GM23248 (cell line): ENCODE measurements at regions not wholly inside any gene's neighbourhood (a gene's known extent, or its start where the extent isn't known, plus 50 kb on each side); places are given as distances from the start of the nearest gene placed in this dataset.

ENCODE experiments used
- DNase-seq: peaks from one replicate; pipeline ENCODE4 v3.0.0-alpha.2; 2015
- H2AFZ ChIP-seq: fragments of 200-600 bp; sonication (generic); 2 replicates; pipeline ENCODE4 v1.6.1; 2016; ENCODE audit warnings: antibody characterized with exemption
- H3F3A ChIP-seq: fragments of 200-600 bp; sonication (generic); 2 replicates; pipeline ENCODE4 v1.6.1; 2016; ENCODE audit warnings: mild to moderate bottlenecking, antibody characterized with exemption, mixed run types; ENCODE audit not compliant: insufficient read depth
- H3K27ac ChIP-seq: fragments of 200-600 bp; sonication (generic); 2 replicates; pipeline ENCODE4 v1.5.1; 2016; ENCODE audit warnings: mild to moderate bottlenecking
- H3K27me3 ChIP-seq: fragments of 200-600 bp; sonication (generic); replicated peaks from 2 replicates; pipeline ENCODE4 v1.6.1; 2016; ENCODE audit warnings: mild to moderate bottlenecking; ENCODE audit not compliant: insufficient read depth
- H3K36me3 ChIP-seq: fragments of 200-600 bp; sonication (generic); 2 replicates; pipeline ENCODE4 v1.6.1; 2016; ENCODE audit warnings: low read depth, mild to moderate bottlenecking
- H3K4me1 ChIP-seq: fragments of 200-600 bp; sonication (generic); 2 replicates; pipeline ENCODE4 v1.6.1; 2016; ENCODE audit warnings: mild to moderate bottlenecking; ENCODE audit not compliant: insufficient read depth
- H3K4me2 ChIP-seq: fragments of 200-600 bp; sonication (generic); one replicate; pipeline ENCODE4 v1.6.1; 2016; ENCODE audit warnings: mild to moderate bottlenecking; ENCODE audit not compliant: unreplicated experiment
- H3K4me3 ChIP-seq: fragments of 200-600 bp; sonication (generic); 2 replicates; pipeline ENCODE4 v1.5.1; 2016; ENCODE audit warnings: mild to moderate bottlenecking
- H3K79me2 ChIP-seq: fragments of 200-600 bp; sonication (generic); 2 replicates; pipeline ENCODE4 v1.6.1; 2016; ENCODE audit warnings: mild to moderate bottlenecking; ENCODE audit not compliant: insufficient read depth
- H3K9ac ChIP-seq: fragments of 200-600 bp; sonication (generic); 2 replicates; pipeline ENCODE4 v1.6.1; 2016; ENCODE audit warnings: mild to moderate bottlenecking
- H3K9me2 ChIP-seq: fragments of 200-600 bp; sonication (generic); 2 replicates; pipeline ENCODE4 v1.6.1; 2016; ENCODE audit warnings: mixed run types, mild to moderate bottlenecking, moderate library complexity; ENCODE audit not compliant: insufficient read depth
- H3K9me3 ChIP-seq: fragments of 200-600 bp; sonication (generic); one replicate; pipeline ENCODE4 v1.6.1; 2017; ENCODE audit warnings: low read depth
- H4K20me1 ChIP-seq: fragments of 200-600 bp; sonication (generic); 2 replicates; pipeline ENCODE4 v1.6.0; 2016; ENCODE audit not compliant: insufficient read depth
- EZH2 ChIP-seq: fragments of 200-600 bp; sonication (generic); IDR thresholded peaks from 2 replicates; pipeline ENCODE4 v1.6.1; 2018; ENCODE audit warnings: antibody characterized with exemption, mild to moderate bottlenecking; ENCODE audit not compliant: insufficient read depth, poor library complexity, severe bottlenecking
- EZH2phosphoT487 ChIP-seq: fragments of 200-600 bp; sonication (generic); IDR thresholded peaks from 2 replicates; pipeline ENCODE4 v1.6.1; 2018; ENCODE audit warnings: antibody characterized with exemption, moderate library complexity, mild to moderate bottlenecking, low read depth; ENCODE audit not compliant: insufficient read depth
- WGBS, 2 experiments: methylation state at CpG; one replicate each; pipeline ENCODE4 v1.1.6; 2015 to 2017; ENCODE audit warnings: low lambda C conversion rate in 2 of 2, low coverage in 1 of 2; ENCODE audit errors: missing lambda C conversion rate in 2 of 2; 5-methylcytosine and 5-hydroxymethylcytosine counted together
- in situ Hi-C: fragments of 300-500 bp; cut with MboI; formaldehyde crosslinking; loops from 2 replicates; pipeline ENCODE4 v1.15.0; 2020

- Histone ChIP-seq H3K4me2 (no peak overlapping the region), H3K4me3 (no peak overlapping the region), H3F3A (0 out of 2 replicates have a peak, but pooled peaks cover 4% of the 10 kb centered on the region), H3K36me3 (no peaks in the 10 kb centered on the region), H3K27me3 (no peaks in the 10 kb centered on the region), H2AFZ (no peak overlapping the region), H3K9ac (no peak overlapping the region), H4K20me1 (no peaks in the 10 kb centered on the region), H3K9me2 (no peaks in the 10 kb centered on the region), H3K27ac (0 out of 2 replicates have a peak overlapping the region, but pooled peaks have one; percentile 6), H3K79me2 (no peaks in the 10 kb centered on the region), H3K4me1 (peaks cover 18% of the 10 kb centered on the region), H3K9me3 (no peaks in the 10 kb centered on the region)
- in situ Hi-C loops: no loop called here
- DNase-seq: no peak
- 25 to 30% methylated on average over 3 of the region's 3 CpGs for WGBS, 2 experiments
- TF ChIP-seq EZH2phosphoT487 (no peak), EZH2 (no peak)
Observed at GRCh38 chr6:71720705-71721104, 165.6 kb upstream of the RIMS1 start.

GRCh38 chr6:71721642-71722041 lies 164.7 kb upstream of the RIMS1 start:
- Histone ChIP-seq H3K9ac (no peak overlapping the region), H4K20me1 (no peaks in the 10 kb centered on the region), H3K9me3 (no peaks in the 10 kb centered on the region), H3K9me2 (no peaks in the 10 kb centered on the region), H3F3A (0 out of 2 replicates have a peak, but pooled peaks cover 4% of the 10 kb centered on the region), H2AFZ (no peak overlapping the region), H3K36me3 (no peaks in the 10 kb centered on the region), H3K27me3 (no peaks in the 10 kb centered on the region), H3K4me2 (peak overlapping the region; percentile 1), H3K4me3 (no peak overlapping the region), H3K27ac (0 out of 2 replicates have a peak overlapping the region, but pooled peaks have one; percentile 6), H3K4me1 (peaks cover 18% of the 10 kb centered on the region), H3K79me2 (no peaks in the 10 kb centered on the region)
- WGBS, 2 experiments: 42 to 44% methylated on average over 1 of the region's 1 CpG
- in situ Hi-C loops: no loop called here
- peak; percentile 59 for DNase-seq
- TF ChIP-seq EZH2phosphoT487 (no peak), EZH2 (no peak)

DNA sequence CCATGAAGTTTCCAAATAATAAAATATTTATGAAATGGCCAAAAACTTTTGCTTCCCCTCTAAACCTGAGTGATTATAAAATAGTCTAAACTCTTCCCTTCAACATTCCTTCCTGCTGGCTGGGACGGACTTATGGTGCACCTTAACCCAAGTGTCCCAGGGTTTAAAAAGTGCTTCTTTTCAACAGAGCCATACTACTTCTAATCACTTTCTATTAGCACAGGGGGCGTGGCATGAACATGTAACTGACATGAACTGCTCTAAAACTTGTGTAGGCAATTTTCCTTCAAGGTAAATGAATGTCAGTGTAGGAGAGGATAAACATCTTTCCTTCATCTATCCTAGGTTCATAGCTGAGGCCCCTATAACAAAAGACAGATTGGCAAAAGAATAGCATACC lies 163.6 kb upstream of the RIMS1 start:
- 0 out of 2 replicates have a peak, but pooled peaks cover 4% of the 10 kb centered on the region for H3F3A ChIP-seq
- no peak overlapping the region for H3K9ac ChIP-seq
- no peaks in the 10 kb centered on the region for H3K9me2 ChIP-seq
- no peaks in the 10 kb centered on the region for H3K79me2 ChIP-seq
- no peak overlapping the region for H3K4me2 ChIP-seq
- in situ Hi-C loops: no loop called here
- H3K9me3 ChIP-seq: no peaks in the 10 kb centered on the region
- H4K20me1 ChIP-seq: no peaks in the 10 kb centered on the region
- H3K27me3 ChIP-seq: no peaks in the 10 kb centered on the region
- H2AFZ ChIP-seq: no peak overlapping the region
- 32 to 38% methylated on average over 2 of the region's 2 CpGs for WGBS, 2 experiments
- H3K4me3 ChIP-seq: no peak overlapping the region
- DNase-seq: no peak
- no peak overlapping the region for H3K27ac ChIP-seq
- H3K4me1 ChIP-seq: peaks cover 25% of the 10 kb centered on the region
- no peak for TF ChIP-seq EZH2
- TF ChIP-seq EZH2phosphoT487: no peak
- H3K36me3 ChIP-seq: no peaks in the 10 kb centered on the region

DNA sequence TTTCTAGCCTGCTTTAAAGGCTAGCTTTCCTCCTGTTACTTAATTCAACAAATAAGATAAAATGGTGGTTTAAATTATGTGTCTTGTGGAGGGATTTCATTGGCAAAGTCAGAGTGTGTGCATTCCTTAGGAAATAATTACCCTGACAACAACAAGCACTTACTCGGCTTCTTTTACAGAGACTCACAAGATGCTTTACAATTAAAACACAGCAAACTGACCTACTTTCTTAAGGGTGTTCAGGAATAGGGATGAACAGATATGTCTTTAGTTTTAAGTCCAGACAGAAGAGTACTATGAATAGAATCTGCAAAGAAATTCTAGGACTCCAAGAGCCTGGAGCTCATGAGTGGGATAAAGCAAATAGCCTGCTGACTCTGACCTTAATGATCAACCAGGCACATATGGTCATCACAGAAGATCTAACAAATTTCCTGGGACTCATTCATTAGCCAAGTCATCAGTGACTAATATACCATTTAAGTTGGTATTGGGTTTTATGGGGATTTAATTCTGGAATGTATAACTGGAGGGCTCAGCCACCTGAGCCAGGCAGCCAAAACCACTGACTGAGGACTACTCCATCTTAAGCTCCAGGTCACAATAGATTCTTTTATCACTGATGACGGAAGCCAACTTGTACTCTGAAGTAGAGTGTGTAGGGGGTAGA lies 161.8 kb upstream of the RIMS1 start:
- no peaks in the 10 kb centered on the region for H3K36me3 ChIP-seq
- H3F3A ChIP-seq: 0 out of 2 replicates have a peak, but pooled peaks cover 4% of the 10 kb centered on the region
- H2AFZ ChIP-seq: no peak overlapping the region
- H3K27ac ChIP-seq: no peak overlapping the region
- in situ Hi-C loops: no loop called here
- no peaks in the 10 kb centered on the region for H4K20me1 ChIP-seq
- no peaks in the 10 kb centered on the region for H3K9me2 ChIP-seq
- no peaks in the 10 kb centered on the region for H3K79me2 ChIP-seq
- TF ChIP-seq EZH2phosphoT487 (no peak), EZH2 (no peak)
- peak overlapping the region; percentile 14 for H3K4me2 ChIP-seq
- H3K9me3 ChIP-seq: no peaks in the 10 kb centered on the region
- H3K4me3 ChIP-seq: no peak overlapping the region
- peaks cover 31% of the 10 kb centered on the region for H3K4me1 ChIP-seq
- DNase-seq: peak; percentile 10
- H3K9ac ChIP-seq: no peak overlapping the region
- WGBS, 2 experiments: 44 to 54% methylated on average over 2 of the region's 2 CpGs
- H3K27me3 ChIP-seq: no peaks in the 10 kb centered on the region

DNA sequence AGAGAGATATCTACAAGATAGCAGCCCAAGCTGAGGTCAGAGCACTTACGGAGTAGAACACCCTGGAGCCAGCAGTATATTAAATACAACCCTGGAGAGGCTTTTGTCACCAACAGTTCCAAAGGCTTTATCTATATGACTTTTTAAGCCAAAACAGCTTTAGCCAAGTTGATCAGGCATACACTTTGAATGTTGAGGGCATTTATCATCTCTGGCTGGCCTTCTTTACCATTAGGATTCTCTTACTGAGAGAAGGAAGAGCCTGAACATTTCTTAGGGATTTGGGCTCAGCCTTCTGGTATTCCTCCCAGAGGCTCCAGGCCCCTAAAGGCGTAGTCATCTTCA lies 161.3 kb upstream of the RIMS1 start:
- Histone ChIP-seq H3K36me3 (no peaks in the 10 kb centered on the region), H3K27ac (no peak overlapping the region), H2AFZ (no peak overlapping the region), H3K9me3 (no peaks in the 10 kb centered on the region), H3F3A (0 out of 2 replicates have a peak, but pooled peaks cover 4% of the 10 kb centered on the region), H3K79me2 (no peaks in the 10 kb centered on the region), H4K20me1 (no peaks in the 10 kb centered on the region), H3K4me3 (no peak overlapping the region), H3K4me1 (peaks cover 31% of the 10 kb centered on the region), H3K9me2 (no peaks in the 10 kb centered on the region), H3K27me3 (no peaks in the 10 kb centered on the region), H3K4me2 (no peak overlapping the region), H3K9ac (no peak overlapping the region)
- in situ Hi-C loops: no loop called here
- TF ChIP-seq EZH2: no peak
- no peak for TF ChIP-seq EZH2phosphoT487
- 51 to 62% methylated on average over 2 of the region's 2 CpGs for WGBS, 2 experiments
- DNase-seq: no peak
